H1 (cell line): ENCODE measurements at regions not wholly inside any gene's neighbourhood (a gene's known extent, or its start where the extent isn't known, plus 50 kb on each side); places are given as distances from the start of the nearest gene placed in this dataset.

ENCODE experiments used
- CEBPB ChIP-seq: IDR thresholded peaks from 2 replicates; pipeline ENCODE4 v1.6.1; 2012; ENCODE audit warnings: low read depth, low read length
- CREB1 ChIP-seq: IDR thresholded peaks from 2 replicates; pipeline ENCODE4 v1.6.1; 2012; ENCODE audit warnings: inconsistent platforms
- JUN ChIP-seq: IDR thresholded peaks from 2 replicates; pipeline ENCODE4 v1.6.1; 2011; ENCODE audit warnings: low read depth, mild to moderate bottlenecking, improper control_type of control experiment, low read length
- TCF12 ChIP-seq: IDR thresholded peaks from 2 replicates; pipeline ENCODE4 v1.6.1; 2011; ENCODE audit warnings: low read depth, mild to moderate bottlenecking, low read length
- USF2 ChIP-seq: IDR thresholded peaks from 2 replicates; pipeline ENCODE4 v1.6.1; 2011; ENCODE audit warnings: low read length, improper control_type of control experiment
- ZNF274 ChIP-seq: IDR thresholded peaks from 2 replicates; pipeline ENCODE4 v1.7.0; 2012; ENCODE audit warnings: low read length, borderline replicate concordance; ENCODE audit errors: extremely low read depth
- TF ChIP-seq, protein P1 (sequence below): IDR thresholded peaks from 2 replicates; pipeline ENCODE4 v1.6.1; 2011; ENCODE audit warnings: low read depth, mild to moderate bottlenecking, low read length; ENCODE audit not compliant: insufficient read depth
- TF ChIP-seq, protein P2 (sequence below): IDR thresholded peaks from 2 replicates; pipeline ENCODE4 v1.6.1; 2012; ENCODE audit warnings: low read length, inconsistent platforms

DNA sequence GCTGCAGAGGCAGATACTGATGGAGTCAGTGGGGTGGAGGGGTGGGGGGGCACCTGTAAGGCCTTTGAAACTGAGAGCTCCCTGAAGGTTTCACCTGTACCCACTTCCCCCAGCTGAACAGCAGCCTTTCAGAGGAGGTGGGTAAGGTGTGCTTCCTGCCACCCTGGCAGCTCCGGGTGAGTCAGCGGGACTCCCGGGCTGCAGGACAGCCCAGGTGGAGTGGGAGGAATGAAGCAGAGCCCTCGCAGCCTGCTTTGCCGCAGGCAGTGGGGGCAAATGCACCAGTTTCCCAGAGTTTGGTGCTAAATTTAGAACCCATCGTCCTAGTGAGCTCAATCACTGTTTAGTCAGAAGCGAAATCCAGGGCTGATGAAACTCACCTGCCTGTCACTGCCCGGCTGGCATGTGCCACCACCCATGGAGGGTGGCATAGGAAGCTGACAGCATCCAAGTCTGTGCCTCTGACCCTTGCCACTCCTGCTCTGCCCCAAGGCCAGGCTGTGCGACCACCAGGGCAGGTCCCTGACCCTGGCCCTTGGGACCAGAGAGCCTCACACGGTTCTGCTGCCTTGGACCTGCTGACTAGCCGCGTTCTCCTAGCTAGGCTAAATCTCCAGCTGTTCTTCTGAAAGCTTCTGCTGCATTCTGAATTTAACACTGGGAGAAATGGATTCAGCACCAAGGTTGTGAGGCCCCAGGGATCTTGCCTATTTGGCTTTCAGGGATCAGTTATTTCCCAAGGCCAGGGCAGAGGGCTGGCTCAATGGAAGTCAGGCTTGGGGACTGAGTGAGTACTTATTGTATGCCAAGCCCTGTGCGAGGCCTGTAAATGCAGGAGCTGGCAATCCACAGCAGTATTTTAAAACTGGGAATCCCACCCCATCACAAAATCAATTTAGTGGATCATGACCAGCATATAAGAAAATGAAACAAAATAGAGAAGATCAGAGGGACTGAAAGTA, 67.3 kb upstream of the RASGRF1 start (continued):
- TF ChIP-seq, protein P1, sequence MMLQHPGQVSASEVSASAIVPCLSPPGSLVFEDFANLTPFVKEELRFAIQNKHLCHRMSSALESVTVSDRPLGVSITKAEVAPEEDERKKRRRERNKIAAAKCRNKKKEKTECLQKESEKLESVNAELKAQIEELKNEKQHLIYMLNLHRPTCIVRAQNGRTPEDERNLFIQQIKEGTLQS = no peak
- no peak for TF ChIP-seq TCF12
- TF ChIP-seq USF2 = no peak
- TF ChIP-seq, protein P2, sequence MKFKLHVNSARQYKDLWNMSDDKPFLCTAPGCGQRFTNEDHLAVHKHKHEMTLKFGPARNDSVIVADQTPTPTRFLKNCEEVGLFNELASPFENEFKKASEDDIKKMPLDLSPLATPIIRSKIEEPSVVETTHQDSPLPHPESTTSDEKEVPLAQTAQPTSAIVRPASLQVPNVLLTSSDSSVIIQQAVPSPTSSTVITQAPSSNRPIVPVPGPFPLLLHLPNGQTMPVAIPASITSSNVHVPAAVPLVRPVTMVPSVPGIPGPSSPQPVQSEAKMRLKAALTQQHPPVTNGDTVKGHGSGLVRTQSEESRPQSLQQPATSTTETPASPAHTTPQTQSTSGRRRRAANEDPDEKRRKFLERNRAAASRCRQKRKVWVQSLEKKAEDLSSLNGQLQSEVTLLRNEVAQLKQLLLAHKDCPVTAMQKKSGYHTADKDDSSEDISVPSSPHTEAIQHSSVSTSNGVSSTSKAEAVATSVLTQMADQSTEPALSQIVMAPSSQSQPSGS = no peak
- TF ChIP-seq ZNF274 = no peak
- TF ChIP-seq JUN = no peak
- TF ChIP-seq CEBPB = no peak
- no peak for TF ChIP-seq CREB1
